Body of pancreas (tissue), 4 donors: ENCODE measurements at regions not wholly inside any gene's neighbourhood (a gene's known extent, or its start where the extent isn't known, plus 50 kb on each side); places are given as distances from the start of the nearest gene placed in this dataset.

Source experiments
- ATAC-seq: fragments of 150-250 bp; one replicate; pipeline ENCODE4 v1.9.1; 2016
- DNase-seq, 4 donors: peaks; one replicate each; pipeline ENCODE4 v3.0.0-alpha.2; 2019
- H3K27ac ChIP-seq, 4 donors: fragments of 200-600 bp; sonication (generic); 1 replicate in 3 of 4; 2 replicates in 1 of 4; pipeline versions ENCODE4 v1.5.1 to v1.6.1; 2016 to 2019; ENCODE audit warnings: mild to moderate bottlenecking in 1 of 4, mixed read lengths in 1 of 4, moderate library complexity in 1 of 4
- H3K27me3 ChIP-seq, 2 donors: fragments of 200-600 bp; sonication (generic); one replicate each; pipeline ENCODE4 v1.6.0; 2016; ENCODE audit warnings: mild to moderate bottlenecking in 1 of 2
- H3K36me3 ChIP-seq, 2 donors: fragments of 200-600 bp; sonication (generic); replicated peaks in 1 of 2; 2 replicates each; pipeline ENCODE4 v1.5.1; 2016; ENCODE audit warnings: low read depth in 2 of 2; ENCODE audit not compliant: insufficient read depth in 1 of 2
- H3K4me1 ChIP-seq: fragments of 200-600 bp; sonication (generic); one replicate; pipeline ENCODE4 v1.6.0; 2016
- H3K4me3 ChIP-seq, 2 donors: fragments of 200-600 bp; sonication (generic); 1 replicate in 1 of 2; 2 replicates in 1 of 2; pipeline ENCODE4 v1.5.1; 2016 to 2019
- H3K9me3 ChIP-seq, 3 donors: fragments of 200-600 bp; sonication (generic); 1 replicate in 2 of 3; 2 replicates in 1 of 3; pipeline ENCODE4 v1.5.1; 2016
- POLR2A ChIP-seq, 3 donors: fragments of 450-650 bp; IDR thresholded peaks; one replicate each; pipeline ENCODE4 v1.6.1; 2016; ENCODE audit warnings: antibody characterized with exemption in 3 of 3, mild to moderate bottlenecking in 2 of 3
- WGBS, 2 donors: methylation state at CpG; one replicate each; pipeline ENCODE4 v1.1.5; 2017; 5-methylcytosine and 5-hydroxymethylcytosine counted together
- intact Hi-C: fragments of 100-400 bp; cut with DNase I; formaldehyde crosslinking; loops from one replicate; pipeline ENCODE4 v1.15.1; 2023
- TF ChIP-seq, protein P1 (sequence below), 7 experiments: fragments of 450-650 bp in 4 of 7; fragments of 200-600 bp in 3 of 7; sonication (generic) in 3 of 7; IDR thresholded peaks; one replicate each; pipeline ENCODE4 v1.5.1; 2016 to 2019; ENCODE audit warnings: antibody characterized with exemption in 7 of 7

DNA sequence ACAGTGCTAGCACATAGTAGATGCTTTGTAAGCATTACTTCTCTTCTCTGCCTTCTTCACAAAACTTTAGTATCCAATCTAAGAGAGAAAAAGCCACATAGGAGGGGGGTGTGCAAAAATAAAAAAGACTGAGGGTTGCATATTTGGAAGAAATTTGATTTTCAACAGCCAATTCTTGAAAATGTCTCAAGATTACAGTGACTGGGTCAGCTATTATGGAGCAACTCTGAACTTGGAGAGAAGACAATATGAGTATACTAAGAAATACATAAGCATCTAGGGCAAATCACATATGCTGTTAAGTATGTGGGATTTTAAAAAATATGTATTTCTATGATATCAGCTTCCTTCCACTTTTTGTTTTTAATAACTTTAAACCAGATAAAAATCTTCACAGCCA is 196.6 kb upstream of the GOLIM4 start:
- ATAC-seq (no peak), DNase-seq (no peak)
- Histone ChIP-seq H3K4me1 (no peaks in the 10 kb centered on the region), H3K36me3 (no peaks in the 10 kb centered on the region), H3K27me3 (no peaks in the 10 kb centered on the region), H3K27ac (no peak overlapping the region), H3K9me3 (no peaks in the 10 kb centered on the region), H3K4me3 (no peak overlapping the region)
- TF ChIP-seq, protein P1, sequence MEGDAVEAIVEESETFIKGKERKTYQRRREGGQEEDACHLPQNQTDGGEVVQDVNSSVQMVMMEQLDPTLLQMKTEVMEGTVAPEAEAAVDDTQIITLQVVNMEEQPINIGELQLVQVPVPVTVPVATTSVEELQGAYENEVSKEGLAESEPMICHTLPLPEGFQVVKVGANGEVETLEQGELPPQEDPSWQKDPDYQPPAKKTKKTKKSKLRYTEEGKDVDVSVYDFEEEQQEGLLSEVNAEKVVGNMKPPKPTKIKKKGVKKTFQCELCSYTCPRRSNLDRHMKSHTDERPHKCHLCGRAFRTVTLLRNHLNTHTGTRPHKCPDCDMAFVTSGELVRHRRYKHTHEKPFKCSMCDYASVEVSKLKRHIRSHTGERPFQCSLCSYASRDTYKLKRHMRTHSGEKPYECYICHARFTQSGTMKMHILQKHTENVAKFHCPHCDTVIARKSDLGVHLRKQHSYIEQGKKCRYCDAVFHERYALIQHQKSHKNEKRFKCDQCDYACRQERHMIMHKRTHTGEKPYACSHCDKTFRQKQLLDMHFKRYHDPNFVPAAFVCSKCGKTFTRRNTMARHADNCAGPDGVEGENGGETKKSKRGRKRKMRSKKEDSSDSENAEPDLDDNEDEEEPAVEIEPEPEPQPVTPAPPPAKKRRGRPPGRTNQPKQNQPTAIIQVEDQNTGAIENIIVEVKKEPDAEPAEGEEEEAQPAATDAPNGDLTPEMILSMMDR (IDR thresholded peaks at IDR 0.05), result no peak
- TF ChIP-seq POLR2A (IDR thresholded peaks at IDR 0.05), result no peak
- intact Hi-C loops, result no loop called here

DNA sequence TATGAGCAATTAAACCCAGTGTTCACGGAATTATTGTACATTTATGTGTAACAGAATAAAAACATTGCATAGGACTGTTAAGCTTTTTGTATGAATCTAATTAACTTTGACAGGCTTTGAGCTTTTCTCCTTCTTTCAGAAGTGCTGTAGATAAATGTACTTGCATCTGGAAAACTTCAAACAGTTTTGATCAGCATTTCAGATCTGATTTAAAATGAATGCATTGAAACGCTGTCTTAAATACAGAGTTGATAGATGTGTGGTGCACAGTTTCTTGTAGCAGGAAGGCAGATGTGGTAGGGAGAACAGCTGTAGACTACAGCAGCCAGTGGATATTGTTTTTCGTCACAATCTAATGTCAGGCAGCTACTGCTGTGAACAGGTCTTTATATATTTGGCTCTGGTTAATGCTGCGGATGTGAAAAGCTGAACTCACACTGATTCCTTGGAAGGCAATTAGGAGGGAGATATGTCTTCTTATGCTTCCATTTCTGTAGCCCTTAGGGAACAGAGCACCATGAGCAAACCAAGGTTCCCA is 193.8 kb upstream of the GOLIM4 start:
- no peaks in the 10 kb centered on the region for H3K36me3 ChIP-seq
- no peak overlapping the region for H3K27ac ChIP-seq
- no peaks in the 10 kb centered on the region for H3K27me3 ChIP-seq
- intact Hi-C loops, result no loop called here
- WGBS, 2 donors, result 68 to 69% methylated on average over 4 of the region's 4 CpGs
- TF ChIP-seq, protein P1 (IDR thresholded peaks at IDR 0.05), result no peak
- no peak for TF ChIP-seq POLR2A (IDR thresholded peaks at IDR 0.05)
- no peaks in the 10 kb centered on the region for H3K9me3 ChIP-seq
- DNase-seq (no peak), ATAC-seq (no peak)
- no peaks in the 10 kb centered on the region for H3K4me1 ChIP-seq
- H3K4me3 ChIP-seq, result no peak overlapping the region

DNA sequence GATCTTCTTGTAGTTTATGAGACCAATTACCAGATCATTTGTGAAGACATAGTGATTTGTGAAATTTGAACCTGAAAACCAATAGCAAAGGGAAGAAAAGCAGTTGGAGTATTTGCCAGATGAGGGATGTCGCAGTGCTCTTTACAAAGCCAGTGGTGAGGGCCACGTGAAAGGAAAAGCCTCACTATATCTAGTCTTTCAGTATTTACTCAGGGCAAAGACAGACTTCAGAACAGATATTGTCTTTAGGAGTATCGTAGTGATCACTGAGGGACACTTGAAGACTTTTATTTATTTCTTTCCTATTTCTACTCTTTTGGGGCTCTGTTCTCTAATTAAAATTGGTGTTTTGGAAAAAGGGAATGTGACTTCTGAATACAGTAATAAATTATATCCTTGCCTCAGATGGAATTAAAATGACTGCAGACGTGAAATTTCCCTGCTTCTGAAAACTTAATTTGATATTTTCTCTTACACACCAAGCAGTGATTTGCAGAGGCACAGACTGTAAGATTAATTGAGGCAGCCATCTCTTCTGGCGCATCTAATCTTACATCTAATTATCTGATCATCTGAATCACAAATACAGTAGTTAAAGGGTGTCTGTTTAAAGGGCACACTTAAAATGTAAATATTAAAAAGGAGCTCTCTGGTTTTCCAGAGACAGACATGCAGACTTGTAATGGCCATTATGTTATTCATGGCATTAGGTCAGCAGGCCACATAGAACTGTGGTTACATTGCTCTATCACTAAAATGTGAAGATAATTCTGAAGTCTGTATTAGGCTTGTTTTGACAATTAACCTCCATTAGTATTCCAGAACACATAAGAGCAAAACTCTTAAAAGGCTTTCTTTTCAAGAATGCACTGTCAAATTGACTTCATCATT is 193.0 kb upstream of the GOLIM4 start:
- no peak for DNase-seq
- Histone ChIP-seq H3K27me3 (no peaks in the 10 kb centered on the region), H3K4me1 (no peaks in the 10 kb centered on the region), H3K4me3 (no peak overlapping the region), H3K9me3 (no peaks in the 10 kb centered on the region), H3K27ac (no peak overlapping the region), H3K36me3 (no peaks in the 10 kb centered on the region)
- WGBS, 2 donors, result 61% methylated on average over 5 of the region's 5 CpGs
- TF ChIP-seq POLR2A (IDR thresholded peaks at IDR 0.05), result no peak
- TF ChIP-seq, protein P1 (IDR thresholded peaks at IDR 0.05), result no peak
- ATAC-seq, result no peak
- intact Hi-C loops, result no loop called here

DNA sequence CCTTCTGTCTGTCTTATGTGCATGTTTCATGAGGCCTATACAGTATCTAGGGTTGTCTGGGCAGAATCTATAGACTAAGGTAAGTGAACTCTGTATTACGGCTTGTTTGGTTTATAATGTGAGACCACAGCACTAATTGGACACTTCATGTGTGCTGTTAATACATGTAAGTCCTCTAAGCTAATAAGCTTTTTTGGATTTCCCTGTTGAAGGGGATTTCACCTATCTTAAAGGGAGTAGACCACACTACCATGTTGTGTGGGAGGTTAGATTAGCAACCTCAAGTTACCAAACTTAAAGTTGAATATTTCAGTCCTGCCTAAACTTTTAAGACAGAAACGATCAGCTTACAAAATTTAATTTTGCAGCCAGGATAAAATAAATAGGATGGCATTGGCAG is 189.8 kb upstream of the GOLIM4 start:
- H3K4me3 ChIP-seq, result no peak overlapping the region
- no peak for ATAC-seq
- no peak overlapping the region for H3K27ac ChIP-seq
- WGBS, 2 donors, result 81 to 89% methylated on average over 2 of the region's 2 CpGs
- H3K36me3 ChIP-seq, result no peaks in the 10 kb centered on the region
- no peak for TF ChIP-seq POLR2A (IDR thresholded peaks at IDR 0.05)
- TF ChIP-seq, protein P1 (IDR thresholded peaks at IDR 0.05), result no peak
- DNase-seq, result no peak
- no peaks in the 10 kb centered on the region for H3K4me1 ChIP-seq
- H3K9me3 ChIP-seq, result no peaks in the 10 kb centered on the region
- no peaks in the 10 kb centered on the region for H3K27me3 ChIP-seq
- intact Hi-C loops, result no loop called here

DNA sequence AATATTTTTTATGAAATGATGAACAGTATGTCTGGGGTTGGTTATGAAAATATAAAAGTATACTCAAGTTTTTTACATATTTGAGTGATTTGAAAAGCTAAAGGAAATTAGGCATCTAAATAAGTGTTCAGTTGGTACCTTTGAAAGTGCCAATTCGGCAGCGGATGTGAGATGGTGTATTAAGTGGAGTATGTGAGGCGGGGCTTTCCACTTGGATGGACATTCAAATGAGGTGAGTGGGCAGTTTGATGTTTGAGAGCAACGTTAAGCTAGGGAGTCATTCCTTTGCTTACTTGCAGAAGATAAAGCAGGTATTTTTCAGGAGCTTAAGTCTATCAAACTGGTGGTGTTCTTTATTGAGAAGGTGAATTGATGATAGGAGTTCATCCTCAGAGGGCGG is 189.0 kb upstream of the GOLIM4 start:
- intact Hi-C loops, result no loop called here
- Histone ChIP-seq H3K4me3 (no peak overlapping the region), H3K27ac (no peak overlapping the region), H3K9me3 (no peaks in the 10 kb centered on the region), H3K36me3 (no peaks in the 10 kb centered on the region), H3K4me1 (no peaks in the 10 kb centered on the region), H3K27me3 (no peaks in the 10 kb centered on the region)
- TF ChIP-seq, protein P1 (IDR thresholded peaks at IDR 0.05), result no peak
- no peak for TF ChIP-seq POLR2A (IDR thresholded peaks at IDR 0.05)
- 83 to 86% methylated on average over 5 of the region's 5 CpGs for WGBS, 2 donors
- no peak for DNase-seq
- no peak for ATAC-seq
